ENCODE measurements at regions not wholly inside any gene's neighbourhood (a gene's known extent, or its start where the extent isn't known, plus 50 kb on each side); places are given as distances from the start of the nearest gene placed in this dataset.

- H3K4me1 Mint-ChIP-seq (ENCODE audit: insufficient read depth, unreplicated experiment): no peaks in the 10 kb centered on the region
- BruUV-seq (replicated peaks): no TSS peak
- no peak overlapping the region for H3K27ac Mint-ChIP-seq (ENCODE audit: low read depth, unreplicated experiment)
- ChIA-PET CTCF (interaction anchor here (0.6 kb wide), 1 partner anchor 240 kb away, joined by 4 read pairs; no protein-coding TSS in a partner anchor), POLR2A (interaction anchor here (0.6 kb wide), 1 partner anchor 24 kb away, joined by 3 read pairs; no protein-coding TSS in a partner anchor)
- no peak overlapping the region for H3K4me3 Mint-ChIP-seq (ENCODE audit: unreplicated experiment)
- TF ChIP-seq CTCF (IDR thresholded peaks at IDR 0.05; ENCODE audit: unreplicated experiment): no peak
- no peaks in the 10 kb centered on the region for H3K36me3 Mint-ChIP-seq (ENCODE audit: insufficient read depth, unreplicated experiment)
- H3K9me3 Mint-ChIP-seq (ENCODE audit: unreplicated experiment): peaks cover 9% of the 10 kb centered on the region
- intact Hi-C loops (cut with micrococcal nuclease): no loop called here
- no peaks in the 10 kb centered on the region for H3K27me3 Mint-ChIP-seq (ENCODE audit: insufficient read depth, unreplicated experiment)
- no peak for DNase-seq (ENCODE audit: unreplicated experiment)
Observed at GRCh38 chr11:81377418-81377817, 1356.2 kb downstream of the FAM181B start.

- Mint-ChIP-seq H3K27me3 (ENCODE audit: insufficient read depth, unreplicated experiment) (no peaks in the 10 kb centered on the region), H3K9me3 (ENCODE audit: unreplicated experiment) (peaks cover 9% of the 10 kb centered on the region)
- BruUV-seq (replicated peaks): no TSS peak
Observed at GRCh38 chr11:81373986-81374385, 1359.7 kb downstream of the FAM181B start.

GRCh38 chr11:81368192-81368591 is 1365.5 kb downstream of the FAM181B start:
- no peak overlapping the region for H3K27ac Mint-ChIP-seq (ENCODE audit: low read depth, unreplicated experiment)
- intact Hi-C loops (cut with micrococcal nuclease): no loop called here
- TF ChIP-seq CTCF (IDR thresholded peaks at IDR 0.05; ENCODE audit: unreplicated experiment): no peak
- BruUV-seq (replicated peaks): no TSS peak
- no peaks in the 10 kb centered on the region for H3K4me1 Mint-ChIP-seq (ENCODE audit: insufficient read depth, unreplicated experiment)
- POLR2A ChIA-PET: no interaction called here
- H3K9me3 Mint-ChIP-seq (ENCODE audit: unreplicated experiment): no peaks in the 10 kb centered on the region
- no peak overlapping the region for H3K4me3 Mint-ChIP-seq (ENCODE audit: unreplicated experiment)
- CTCF ChIA-PET: interaction anchor here (0.7 kb wide), 1 partner anchor 1660 kb away, joined by 3 read pairs; no protein-coding TSS in a partner anchor
- H3K27me3 Mint-ChIP-seq (ENCODE audit: insufficient read depth, unreplicated experiment): no peaks in the 10 kb centered on the region
- no peaks in the 10 kb centered on the region for H3K36me3 Mint-ChIP-seq (ENCODE audit: insufficient read depth, unreplicated experiment)
- DNase-seq (ENCODE audit: unreplicated experiment): no peak

More at GRCh38 chr11:81373986-81374385, 1359.7 kb downstream of the FAM181B start:
- CTCF ChIA-PET: no interaction called here
- POLR2A ChIA-PET: no interaction called here
- TF ChIP-seq CTCF (IDR thresholded peaks at IDR 0.05; ENCODE audit: unreplicated experiment): no peak
- Mint-ChIP-seq H3K27ac (ENCODE audit: low read depth, unreplicated experiment) (no peak overlapping the region), H3K4me3 (ENCODE audit: unreplicated experiment) (no peak overlapping the region), H3K4me1 (ENCODE audit: insufficient read depth, unreplicated experiment) (no peaks in the 10 kb centered on the region), H3K36me3 (ENCODE audit: insufficient read depth, unreplicated experiment) (no peaks in the 10 kb centered on the region)
- DNase-seq (ENCODE audit: unreplicated experiment): no peak
- intact Hi-C loops (cut with micrococcal nuclease): no loop called here

GRCh38 chr11:81365496-81365895 is 1368.2 kb downstream of the FAM181B start:
- TF ChIP-seq CTCF (IDR thresholded peaks at IDR 0.05; ENCODE audit: unreplicated experiment): no peak
- Mint-ChIP-seq H3K4me3 (ENCODE audit: unreplicated experiment) (no peak overlapping the region), H3K9me3 (ENCODE audit: unreplicated experiment) (no peaks in the 10 kb centered on the region), H3K4me1 (ENCODE audit: insufficient read depth, unreplicated experiment) (no peaks in the 10 kb centered on the region), H3K27ac (ENCODE audit: low read depth, unreplicated experiment) (no peak overlapping the region), H3K36me3 (ENCODE audit: insufficient read depth, unreplicated experiment) (no peaks in the 10 kb centered on the region), H3K27me3 (ENCODE audit: insufficient read depth, unreplicated experiment) (no peaks in the 10 kb centered on the region)
- DNase-seq (ENCODE audit: unreplicated experiment): no peak
- no TSS peak for BruUV-seq (replicated peaks)
- CTCF ChIA-PET: no interaction called here
- intact Hi-C loops (cut with micrococcal nuclease): no loop called here
- POLR2A ChIA-PET: interaction anchor here (0.7 kb wide), 1 partner anchor 358 kb away, joined by 3 read pairs; no protein-coding TSS in a partner anchor

Measured in MCF 10A (cell line).